AG09319 (cell line): ENCODE measurements at regions not wholly inside any gene's neighbourhood (a gene's known extent, or its start where the extent isn't known, plus 50 kb on each side); places are given as distances from the start of the nearest gene placed in this dataset.
"Not testable (repeated sequence)": the region's sequence is repeated elsewhere in the genome, so short reads cannot be mapped to it uniquely, and the experiment has no call there.

Experiments used
- DNase-seq: peaks from one replicate; pipeline ENCODE4 v3.0.0-alpha.2; 2010; ENCODE audit warnings: low read depth; ENCODE audit errors: extremely low read depth
- CTCF ChIP-seq: IDR thresholded peaks from 2 replicates; pipeline ENCODE4 v1.5.1; 2011; ENCODE audit warnings: low read depth, mild to moderate bottlenecking, inconsistent platforms, low read length, moderate library complexity

- no peak for DNase-seq
- TF ChIP-seq CTCF: no peak
These were observed 379.1 kb upstream of the PROK2 start for GRCh38 chr3:72163809-72164634.

GRCh38 chr3:72162649-72163184 is 377.8 kb upstream of the PROK2 start:
- no peak for TF ChIP-seq CTCF
- DNase-seq: no peak

- no peak for TF ChIP-seq CTCF
- DNase-seq: no peak
These were observed 377.1 kb upstream of the PROK2 start for GRCh38 chr3:72161881-72162595.

- not testable (repeated sequence) for DNase-seq
These were observed 376.3 kb upstream of the PROK2 start for GRCh38 chr3:72161285-72161684.

- no peak for TF ChIP-seq CTCF
These were observed 375.4 kb upstream of the PROK2 start for GRCh38 chr3:72160351-72160750.

GRCh38 chr3:72159487-72159886 is 374.5 kb upstream of the PROK2 start:
- DNase-seq: no peak
- no peak for TF ChIP-seq CTCF

More at GRCh38 chr3:72160351-72160750, 375.4 kb upstream of the PROK2 start:
- DNase-seq: no peak

GRCh38 chr3:72158639-72159326 is 373.8 kb upstream of the PROK2 start:
- no peak for TF ChIP-seq CTCF
- DNase-seq: no peak
